C4-2B (cell line): ENCODE measurements at regions not wholly inside any gene's neighbourhood (a gene's known extent, or its start where the extent isn't known, plus 50 kb on each side); places are given as distances from the start of the nearest gene placed in this dataset.

Experiments used
- H3K27ac ChIP-seq: fragments of 450-650 bp; 2 replicates; pipeline ENCODE4 v1.5.1; 2017
- CTCF ChIP-seq: fragments of 450-650 bp; conservative IDR thresholded peaks from 2 replicates; pipeline ENCODE4 v1.5.1; 2017; ENCODE audit warnings: mild to moderate bottlenecking
- ZFX ChIP-seq: fragments of 450-650 bp; IDR thresholded peaks from 2 replicates; pipeline ENCODE4 v1.6.1; 2017

GRCh38 chr2:16741498-16741897 is 75.9 kb upstream of the CYRIA start:
- no peak overlapping the region for H3K27ac ChIP-seq
- TF ChIP-seq ZFX (no peak), CTCF (no peak)

- TF ChIP-seq CTCF (no peak), ZFX (no peak)
- H3K27ac ChIP-seq = peak overlapping the region; percentile 54
Observed at GRCh38 chr2:16739778-16740581, 74.3 kb upstream of the CYRIA start.

GRCh38 chr2:16738361-16739225 is 73.0 kb upstream of the CYRIA start:
- TF ChIP-seq CTCF (no peak), ZFX (no peak)
- H3K27ac ChIP-seq = peak overlapping the region; percentile 54; the same call in 1 of the 2 replicates

- TF ChIP-seq CTCF (no peak), ZFX (no peak)
- H3K27ac ChIP-seq = no peak overlapping the region; the same call in 1 of the 2 replicates
Observed at GRCh38 chr2:16737812-16738211, 72.2 kb upstream of the CYRIA start.

- no peak overlapping the region for H3K27ac ChIP-seq
- TF ChIP-seq CTCF (no peak), ZFX (no peak)
Observed at GRCh38 chr2:16736633-16737032, 71.0 kb upstream of the CYRIA start.

GRCh38 chr2:16729335-16729734 is 63.7 kb upstream of the CYRIA start:
- TF ChIP-seq CTCF (no peak), ZFX (no peak)
- no peak overlapping the region for H3K27ac ChIP-seq
